NCI-H82 (cell line): ENCODE measurements at regions not wholly inside any gene's neighbourhood (a gene's known extent, or its start where the extent isn't known, plus 50 kb on each side); places are given as distances from the start of the nearest gene placed in this dataset.
"Not testable (repeated sequence)": the region's sequence is repeated elsewhere in the genome, so short reads cannot be mapped to it uniquely, and the experiment has no call there.

Experiments
- DNase-seq: peaks from one replicate; lab custom pipeline; 2025; lab: John Stamatoyannopoulos, UW

DNA sequence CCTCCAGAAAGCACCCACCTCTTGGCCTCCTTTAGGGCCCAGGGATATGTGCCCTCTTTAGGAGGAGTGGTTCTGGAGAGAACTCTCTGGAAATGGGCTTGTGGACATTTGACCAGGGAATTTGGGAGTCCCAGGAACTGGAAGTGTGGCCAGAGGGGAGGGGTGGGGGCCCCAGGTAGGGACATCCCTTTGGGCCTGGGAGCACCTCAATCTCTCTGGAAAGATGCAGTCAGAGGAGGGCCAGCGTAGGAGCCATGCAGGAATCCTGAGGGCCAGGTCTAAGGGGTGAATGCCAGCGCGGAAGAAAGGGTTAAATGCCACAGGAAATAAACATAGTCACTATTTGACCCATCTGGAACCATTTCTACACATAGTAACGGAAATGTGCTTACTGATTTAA lies 50.3 kb upstream of the ITGA11 start:
- no peak for DNase-seq

DNA sequence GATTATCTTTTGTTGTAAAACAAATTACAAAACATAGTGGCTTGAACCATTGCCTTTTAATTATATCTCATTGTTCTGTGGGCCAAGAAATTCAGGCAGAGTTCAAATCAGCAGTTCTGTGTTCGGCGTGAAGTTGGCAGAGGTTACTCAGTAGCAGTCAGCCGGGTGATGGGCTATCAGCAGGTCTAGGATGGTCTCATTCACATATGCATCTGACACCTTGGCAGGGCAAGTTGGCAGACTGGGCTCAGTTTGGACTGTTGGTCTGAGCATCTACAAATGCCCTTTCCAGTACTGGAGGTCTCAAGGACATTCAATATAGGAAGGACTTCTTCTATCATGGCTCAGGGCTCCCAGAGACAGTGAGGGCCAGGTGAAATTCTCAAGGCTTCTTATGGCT lies 51.2 kb upstream of the ITGA11 start:
- no peak for DNase-seq

DNA sequence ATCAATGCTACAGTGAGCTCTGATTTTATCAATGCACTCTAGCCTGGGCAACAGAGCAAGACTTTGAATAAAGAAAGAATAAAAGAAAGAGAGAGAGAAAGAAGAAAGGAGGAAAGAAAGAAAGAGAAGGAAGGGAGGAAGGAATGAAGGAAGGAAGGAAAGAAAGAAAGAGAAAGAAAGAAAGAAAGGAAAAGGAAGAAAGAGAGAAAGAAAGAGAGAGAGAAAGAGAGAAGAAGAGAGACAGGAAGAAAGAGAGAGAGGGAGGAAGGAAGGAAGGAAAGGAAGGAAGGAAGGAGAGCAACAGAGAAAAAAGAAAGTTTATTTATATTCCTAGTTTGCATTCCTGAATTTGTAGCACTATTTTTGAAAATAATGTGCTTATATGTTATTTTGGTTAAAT lies 52.3 kb upstream of the ITGA11 start:
- no peak for DNase-seq

GRCh38 chr15:68484696-68485400 lies 52.9 kb upstream of the ITGA11 start:
- no peak for DNase-seq

DNA sequence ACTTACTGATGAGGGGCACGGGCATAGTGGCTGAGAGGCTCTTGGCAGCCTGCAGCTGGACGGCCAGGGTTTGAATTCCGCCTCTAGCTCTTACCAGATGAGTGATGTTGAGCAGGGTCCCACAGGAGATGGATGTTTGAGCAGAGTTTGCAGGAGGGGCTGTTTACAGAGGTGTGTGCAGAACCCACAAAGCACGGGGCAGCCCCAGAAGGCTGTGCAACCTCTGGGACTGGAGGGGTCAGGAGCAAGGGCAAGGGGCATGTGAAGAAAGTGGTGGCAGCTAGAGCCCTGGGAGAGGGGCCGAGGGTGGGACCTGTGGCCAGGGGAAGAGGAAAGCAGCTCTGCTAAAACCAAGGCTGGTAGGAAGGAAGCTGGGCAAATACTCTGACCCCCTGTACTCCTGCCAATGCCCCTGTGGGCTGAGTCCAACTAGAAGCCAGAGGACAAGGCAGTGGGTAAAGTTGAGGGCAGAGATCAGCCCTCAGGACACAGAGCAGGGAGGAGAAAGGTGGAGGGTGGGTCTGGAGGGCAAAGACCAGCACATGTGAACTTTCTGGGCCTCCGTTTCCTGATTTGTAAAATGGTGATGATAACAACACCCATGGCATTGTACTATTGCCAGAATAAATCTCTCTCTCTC lies 53.9 kb upstream of the ITGA11 start:
- no peak for DNase-seq

- DNase-seq = no peak
Observed at GRCh38 chr15:68487087-68487843, 55.3 kb upstream of the ITGA11 start.

DNA sequence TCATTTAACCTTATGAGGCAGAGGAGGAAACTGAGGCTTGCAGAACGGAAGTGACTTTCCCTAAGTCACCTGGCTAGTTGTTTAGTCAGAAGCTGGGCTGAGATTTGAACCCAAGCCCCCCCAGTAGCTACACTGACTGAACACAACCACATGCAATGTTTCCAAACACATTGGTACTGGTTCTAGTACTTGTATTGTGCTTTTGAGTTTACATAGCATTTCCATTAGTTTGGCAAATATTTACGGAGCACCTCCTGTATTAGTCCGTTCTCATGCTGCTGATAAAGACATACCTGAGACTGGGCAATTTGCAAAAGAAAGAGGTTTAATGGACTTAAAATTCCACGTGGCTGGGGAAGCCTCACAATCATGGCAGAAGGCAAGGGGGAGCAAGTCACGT lies 56.3 kb upstream of the ITGA11 start:
- DNase-seq = no peak

- no peak for DNase-seq
Observed at GRCh38 chr15:68488966-68489365, 57.0 kb upstream of the ITGA11 start.

- DNase-seq = no peak
Observed at GRCh38 chr15:68489421-68489820, 57.5 kb upstream of the ITGA11 start.

- DNase-seq = no peak
Observed at GRCh38 chr15:68491415-68492106, 59.6 kb upstream of the ITGA11 start.

- no peak for DNase-seq
Observed at GRCh38 chr15:68492855-68493254, 60.9 kb upstream of the ITGA11 start.

DNA sequence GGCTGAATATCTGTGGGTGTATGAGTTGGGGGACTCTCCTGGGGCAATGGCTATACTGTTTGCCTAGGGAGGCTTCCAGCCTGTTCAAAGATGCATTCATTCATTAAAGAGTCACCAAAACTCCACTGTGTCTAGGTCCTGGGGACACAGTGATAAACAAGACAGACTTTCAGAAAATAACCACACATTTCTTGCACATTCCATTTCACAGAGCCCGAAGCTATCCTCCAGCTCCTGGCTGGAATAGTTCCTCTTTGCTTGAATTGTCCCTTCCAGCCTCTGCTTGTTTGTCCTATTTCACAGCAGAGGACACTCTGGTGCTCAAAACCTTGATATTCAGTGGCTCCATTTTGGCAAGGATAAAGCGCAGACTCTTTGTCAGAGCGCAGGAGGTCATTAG lies 61.7 kb upstream of the ITGA11 start:
- DNase-seq = no peak

- DNase-seq = no peak
Observed at GRCh38 chr15:68494573-68495110, 62.7 kb upstream of the ITGA11 start.

GRCh38 chr15:68495221-68495950 lies 63.4 kb upstream of the ITGA11 start:
- DNase-seq = no peak

- DNase-seq = no peak
Observed at GRCh38 chr15:68495981-68496705, 64.2 kb upstream of the ITGA11 start.

- not testable (repeated sequence) for DNase-seq
Observed at GRCh38 chr15:68496751-68497150, 64.8 kb upstream of the ITGA11 start.

DNA sequence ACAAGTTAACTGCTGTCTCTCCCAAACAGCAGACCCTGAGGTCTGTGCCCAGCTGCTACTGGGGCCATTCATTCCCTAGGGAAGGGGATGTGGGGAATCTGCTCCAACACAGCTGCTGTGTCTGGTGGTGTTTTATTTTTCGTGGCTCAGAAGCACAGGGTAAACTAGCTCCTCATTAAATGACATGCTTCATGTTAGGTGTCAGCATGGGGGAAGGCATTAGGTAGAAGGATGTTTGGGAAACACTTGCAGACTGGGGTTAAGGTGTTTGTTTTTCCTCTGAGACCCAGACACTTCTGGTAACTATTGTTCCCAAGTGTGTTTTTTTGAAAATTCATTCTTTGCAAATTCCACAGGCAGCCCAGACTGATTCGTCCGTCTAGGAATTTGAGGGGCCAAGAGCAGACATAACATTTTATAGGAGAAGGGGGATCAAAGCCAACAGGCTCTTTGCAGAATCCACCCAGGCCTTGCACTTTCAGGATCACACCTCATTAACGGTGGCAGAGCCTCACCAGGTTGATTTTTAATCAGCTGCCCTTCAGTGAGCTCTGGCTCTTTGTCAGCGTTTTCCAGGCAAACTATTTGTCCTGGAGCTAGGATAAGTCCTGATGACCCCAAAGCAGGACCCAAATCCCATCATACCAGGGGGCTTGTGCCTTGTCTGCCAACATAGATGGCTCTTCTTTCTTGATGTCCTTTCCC lies 65.4 kb upstream of the ITGA11 start:
- DNase-seq = no peak

DNA sequence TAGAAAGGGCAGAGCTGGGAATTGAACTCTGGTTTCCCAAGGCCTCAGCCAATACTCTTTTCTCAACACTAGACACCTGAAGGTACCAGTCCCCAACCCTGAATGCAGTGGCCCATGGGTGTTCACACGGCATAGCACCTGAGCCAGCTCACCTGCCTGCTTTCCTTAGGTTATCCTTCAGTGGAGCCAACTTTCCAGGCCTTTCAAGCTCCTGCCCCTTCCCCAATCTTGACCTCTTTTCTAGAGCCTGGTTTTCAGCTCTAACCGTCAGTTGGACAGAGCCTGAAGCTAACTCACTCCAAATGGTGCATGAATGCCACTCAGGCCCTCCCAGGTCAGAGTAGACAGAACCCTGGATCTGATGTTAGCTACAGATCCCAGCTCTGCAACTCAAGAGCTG lies 66.1 kb upstream of the ITGA11 start:
- no peak for DNase-seq

GRCh38 chr15:68499620-68500312 lies 67.8 kb upstream of the ITGA11 start:
- no peak for DNase-seq
